IMR-90 (cell line): ENCODE measurements at regions not wholly inside any gene's neighbourhood (a gene's known extent, or its start where the extent isn't known, plus 50 kb on each side); places are given as distances from the start of the nearest gene placed in this dataset.

ENCODE experiments used
- ATAC-seq: fragments of 200-7000 bp; cut with Tn5 transposase; 2 replicates; pipeline ENCODE4 v1.9.1; 2020; ENCODE audit warnings: low read depth, mild to moderate bottlenecking, moderate library complexity
- BruUV-seq: library from RNA; stranded (reverse); fragments of 400-500 nt; replicated peaks from 2 replicates; lab custom pipeline; 2021; lab: Mats Ljungman, UMichigan
- CTCF ChIA-PET: fragments of 300-600 bp; formaldehyde crosslinking; extraction: SDS; loops from one replicate; lab custom pipeline; 2021; ENCODE audit warnings: antibody characterized with exemption; lab: Yijun Ruan, JAX
- POLR2A ChIA-PET: fragments of 300-600 bp; sonication (Branson Sonifier 250); formaldehyde crosslinking; loops from one replicate; lab custom pipeline; 2022; ENCODE audit warnings: antibody characterized with exemption; ENCODE audit not compliant: unreplicated experiment; lab: Charles Lee
- DNase-seq: peaks from one replicate; pipeline ENCODE4 v3.0.0; 2013
- H2AFZ ChIP-seq: replicated peaks from 2 replicates; pipeline ENCODE3; 2013; ENCODE audit warnings: low read length, mild to moderate bottlenecking; ENCODE audit not compliant: poor library complexity
- H2AK5ac ChIP-seq: 2 replicates; pipeline ENCODE4 v1.6.1; 2013; ENCODE audit warnings: low read depth, low read length, inconsistent platforms
- H2AK9ac ChIP-seq: replicated peaks from 2 replicates; pipeline ENCODE3; 2013; ENCODE audit warnings: mild to moderate bottlenecking, low read depth, low read length, moderate library complexity; ENCODE audit not compliant: poor library complexity
- H2BK120ac ChIP-seq: 2 replicates; pipeline ENCODE4 v1.6.1; 2013; ENCODE audit warnings: low read depth, low read length, inconsistent platforms
- H2BK15ac ChIP-seq: 3 replicates; pipeline ENCODE4 v1.6.1; 2013; ENCODE audit warnings: low read depth, low read length, inconsistent platforms
- H2BK20ac ChIP-seq: 2 replicates; pipeline ENCODE4 v1.6.1; 2013; ENCODE audit warnings: low read depth, mild to moderate bottlenecking, inconsistent platforms, low read length, moderate library complexity
- H2BK5ac ChIP-seq: 2 replicates; pipeline ENCODE4 v1.6.1; 2013; ENCODE audit warnings: mild to moderate bottlenecking, low read depth, low read length, inconsistent platforms; ENCODE audit not compliant: poor library complexity, severe bottlenecking
- H3K14ac ChIP-seq: replicated peaks from 2 replicates; pipeline ENCODE4 v1.6.1; 2013; ENCODE audit warnings: low read depth, low read length, inconsistent platforms
- H3K18ac ChIP-seq: 2 replicates; pipeline ENCODE4 v1.6.1; 2013; ENCODE audit warnings: low read depth, low read length, control low read depth
- H3K23ac ChIP-seq: 2 replicates; pipeline ENCODE4 v1.6.1; 2013; ENCODE audit warnings: low read depth, low read length, inconsistent platforms
- H3K27ac ChIP-seq: 2 replicates; pipeline ENCODE4 v1.5.1; 2013; ENCODE audit warnings: mild to moderate bottlenecking, control low read depth, low read length; ENCODE audit not compliant: insufficient read depth
- H3K27me3 ChIP-seq: 2 replicates; pipeline ENCODE4 v1.6.1; 2013; ENCODE audit warnings: low read length; ENCODE audit not compliant: control insufficient read depth, insufficient read depth
- H3K36me3 ChIP-seq: 2 replicates; pipeline ENCODE4 v1.6.1; 2013; ENCODE audit warnings: low read length, mixed read lengths; ENCODE audit not compliant: control insufficient read depth, insufficient read depth
- H3K4ac ChIP-seq: 2 replicates; pipeline ENCODE4 v1.6.1; 2013; ENCODE audit warnings: low read depth, low read length, inconsistent platforms
- H3K4me1 ChIP-seq: 2 replicates; pipeline ENCODE4 v1.6.1; 2013; ENCODE audit warnings: low read length, mixed read lengths; ENCODE audit not compliant: control insufficient read depth, insufficient read depth
- H3K4me2 ChIP-seq: 2 replicates; pipeline ENCODE4 v1.6.1; 2013; ENCODE audit warnings: low read depth, mild to moderate bottlenecking, control low read depth, low read length, moderate library complexity
- H3K4me3 ChIP-seq: 2 replicates; pipeline ENCODE4 v1.5.1; 2013; ENCODE audit warnings: low read depth, mild to moderate bottlenecking, control low read depth, low read length, moderate library complexity; ENCODE audit not compliant: insufficient read depth
- H3K56ac ChIP-seq: 2 replicates; pipeline ENCODE4 v1.6.1; 2013; ENCODE audit warnings: low read length, inconsistent platforms; ENCODE audit not compliant: insufficient read depth; ENCODE audit errors: extremely low read depth
- H3K79me1 ChIP-seq, 2 experiments: 2 replicates each; pipeline ENCODE4 v1.6.1; 2013; ENCODE audit warnings: low read length in 2 of 2, inconsistent platforms in 1 of 2, low read depth in 1 of 2
- H3K9ac ChIP-seq: 2 replicates; pipeline ENCODE4 v1.6.1; 2013; ENCODE audit warnings: low read depth, low read length, control low read depth
- H3K9me1 ChIP-seq: 2 replicates; pipeline ENCODE4 v1.6.1; 2013; ENCODE audit warnings: low read length, inconsistent platforms; ENCODE audit not compliant: insufficient read depth
- H3K9me3 ChIP-seq: 2 replicates; pipeline ENCODE4 v1.6.1; 2013; ENCODE audit warnings: low read length; ENCODE audit not compliant: control insufficient read depth, insufficient read depth
- H4K20me1 ChIP-seq: 2 replicates; pipeline ENCODE4 v1.6.1; 2013; ENCODE audit warnings: low read length, inconsistent platforms; ENCODE audit not compliant: insufficient read depth
- H4K5ac ChIP-seq: 2 replicates; pipeline ENCODE4 v1.6.1; 2013; ENCODE audit warnings: mild to moderate bottlenecking, low read depth, low read length, control low read depth
- H4K8ac ChIP-seq, 2 experiments: 2 replicates each; pipeline ENCODE4 v1.6.1; 2013; ENCODE audit warnings: low read depth in 2 of 2, low read length in 2 of 2, control low read depth in 1 of 2, inconsistent platforms in 1 of 2
- H4K91ac ChIP-seq: 2 replicates; pipeline ENCODE4 v1.6.1; 2013; ENCODE audit warnings: low read depth, low read length, inconsistent platforms; ENCODE audit not compliant: insufficient read depth
- CEBPB ChIP-seq: IDR thresholded peaks from 2 replicates; pipeline ENCODE4 v1.6.1; 2012; ENCODE audit warnings: low read depth, low read length, improper control_type of control experiment
- MXI1 ChIP-seq: IDR thresholded peaks from 2 replicates; pipeline ENCODE4 v1.6.1; 2012; ENCODE audit warnings: low read depth, mild to moderate bottlenecking, low read length, moderate library complexity, borderline replicate concordance
- NFE2L2 ChIP-seq: fragments of 150-350 bp; IDR thresholded peaks from 2 replicates; pipeline ENCODE4 v1.6.1; 2016; ENCODE audit warnings: low read depth, mild to moderate bottlenecking, low read length
- POLR2A ChIP-seq: IDR thresholded peaks from 2 replicates; pipeline ENCODE4 v1.6.1; 2012; ENCODE audit warnings: mild to moderate bottlenecking, low read depth, low read length
- RAD21 ChIP-seq: IDR thresholded peaks from 2 replicates; pipeline ENCODE4 v1.6.1; 2012; ENCODE audit warnings: low read length, improper control_type of control experiment
- RFX5 ChIP-seq: IDR thresholded peaks from 2 replicates; pipeline ENCODE4 v1.8.0; 2012; ENCODE audit warnings: low read depth, mild to moderate bottlenecking, low read length, moderate library complexity
- SMC3 ChIP-seq: fragments of 150-350 bp; IDR thresholded peaks from 2 replicates; pipeline ENCODE4 v1.6.1; 2016; ENCODE audit warnings: low read depth, mild to moderate bottlenecking, antibody characterized with exemption, low read length, moderate library complexity
- WGBS, 2 experiments: methylation state at CpG; one replicate each; pipeline versions ENCODE4 v1.1.5 to v1.1.7; 2013; ENCODE audit warnings: missing lambda C conversion rate in 2 of 2; ENCODE audit not compliant: insufficient read length in 1 of 2; ENCODE audit errors: extremely low coverage in 2 of 2; 5-methylcytosine and 5-hydroxymethylcytosine counted together
- dilution Hi-C: fragments of 300-500 bp; cut with HindIII; formaldehyde crosslinking; loops from one replicate; pipeline ENCODE4 v1.14.3; 2018; ENCODE audit warnings: low sequenced_read_pairs; ENCODE audit not compliant: unreplicated experiment
- in situ Hi-C: fragments of 300-500 bp; cut with MboI; formaldehyde crosslinking; loops from 3 replicates; pipeline ENCODE4 v1.14.3; 2019; ENCODE audit warnings: low sequenced_read_pairs, inconsistent platforms, mixed read lengths
- intact Hi-C: fragments of 100-400 bp; cut with micrococcal nuclease; formaldehyde crosslinking; loops from 2 replicates; pipeline ENCODE4 v1.10.0; 2022
- TF ChIP-seq, protein P1 (sequence below): conservative IDR thresholded peaks from 2 replicates; pipeline ENCODE4 v1.5.1; 2012; ENCODE audit warnings: mild to moderate bottlenecking, low read depth, low read length, improper control_type of control experiment
- TF ChIP-seq, protein P2 (sequence below): fragments of 150-350 bp; IDR thresholded peaks from 2 replicates; pipeline ENCODE4 v1.6.1; 2016; ENCODE audit warnings: low read depth, mild to moderate bottlenecking, low read length, moderate library complexity, borderline replicate concordance
- TF ChIP-seq, protein P3 (sequence below): fragments of 150-350 bp; IDR thresholded peaks from 2 replicates; pipeline ENCODE4 v1.6.1; 2017; ENCODE audit warnings: mild to moderate bottlenecking, antibody characterized with exemption, low read length, low read depth

GRCh38 chr6:37078814-37079213, 73.4 kb downstream of the FGD2 start:
- H3K27ac ChIP-seq: no peak overlapping the region
- no peak overlapping the region for H3K9ac ChIP-seq
- peak overlapping the region; percentile 65; the same call in 1 of the 2 replicates for H2BK20ac ChIP-seq
- no peak overlapping the region for H4K91ac ChIP-seq
- peaks cover 7% of the 10 kb centered on the region for H3K9me1 ChIP-seq
- H2AFZ ChIP-seq: no peak overlapping the region
- no peak overlapping the region for H3K56ac ChIP-seq
- no peaks in the 10 kb centered on the region for H3K36me3 ChIP-seq
- H3K9me3 ChIP-seq: no peaks in the 10 kb centered on the region
- no peak overlapping the region for H3K4me2 ChIP-seq
- BruUV-seq: no TSS peak
- WGBS, 2 experiments: no CpG with 5 or more reads among the region's 2 CpGs
- no peaks in the 10 kb centered on the region for H4K20me1 ChIP-seq
- H3K23ac ChIP-seq: no peak overlapping the region
- ChIA-PET POLR2A (interaction anchor here (0.5 kb wide), 1 partner anchor 13 kb away, joined by 5 read pairs; no protein-coding TSS in a partner anchor), CTCF (no interaction called here)
- H3K14ac ChIP-seq: 0 out of 2 replicates have a peak overlapping the region, but pooled peaks have one; percentile 2
- DNase-seq (no peak), ATAC-seq (no peak)
- dilution Hi-C loops (no loop called here), intact Hi-C loops (loop anchor here (1.0 kb wide), 2 partner anchors 23 to 65 kb away; no protein-coding TSS in a partner anchor), in situ Hi-C loops (no loop called here)
- no peak overlapping the region for H2BK5ac ChIP-seq
- H4K5ac ChIP-seq: peak overlapping the region; percentile 23; the same call in 1 of the 2 replicates
- no peak overlapping the region for H4K8ac ChIP-seq
- H2AK5ac ChIP-seq: peak overlapping the region; percentile 10; the same call in 1 of the 2 replicates
- TF ChIP-seq POLR2A (no peak), RAD21 (no peak), RFX5 (no peak), NFE2L2 (no peak), CEBPB (no peak), SMC3 (no peak), MXI1 (no peak)
- TF ChIP-seq, protein P1, sequence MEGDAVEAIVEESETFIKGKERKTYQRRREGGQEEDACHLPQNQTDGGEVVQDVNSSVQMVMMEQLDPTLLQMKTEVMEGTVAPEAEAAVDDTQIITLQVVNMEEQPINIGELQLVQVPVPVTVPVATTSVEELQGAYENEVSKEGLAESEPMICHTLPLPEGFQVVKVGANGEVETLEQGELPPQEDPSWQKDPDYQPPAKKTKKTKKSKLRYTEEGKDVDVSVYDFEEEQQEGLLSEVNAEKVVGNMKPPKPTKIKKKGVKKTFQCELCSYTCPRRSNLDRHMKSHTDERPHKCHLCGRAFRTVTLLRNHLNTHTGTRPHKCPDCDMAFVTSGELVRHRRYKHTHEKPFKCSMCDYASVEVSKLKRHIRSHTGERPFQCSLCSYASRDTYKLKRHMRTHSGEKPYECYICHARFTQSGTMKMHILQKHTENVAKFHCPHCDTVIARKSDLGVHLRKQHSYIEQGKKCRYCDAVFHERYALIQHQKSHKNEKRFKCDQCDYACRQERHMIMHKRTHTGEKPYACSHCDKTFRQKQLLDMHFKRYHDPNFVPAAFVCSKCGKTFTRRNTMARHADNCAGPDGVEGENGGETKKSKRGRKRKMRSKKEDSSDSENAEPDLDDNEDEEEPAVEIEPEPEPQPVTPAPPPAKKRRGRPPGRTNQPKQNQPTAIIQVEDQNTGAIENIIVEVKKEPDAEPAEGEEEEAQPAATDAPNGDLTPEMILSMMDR: no peak
- TF ChIP-seq, protein P2, sequence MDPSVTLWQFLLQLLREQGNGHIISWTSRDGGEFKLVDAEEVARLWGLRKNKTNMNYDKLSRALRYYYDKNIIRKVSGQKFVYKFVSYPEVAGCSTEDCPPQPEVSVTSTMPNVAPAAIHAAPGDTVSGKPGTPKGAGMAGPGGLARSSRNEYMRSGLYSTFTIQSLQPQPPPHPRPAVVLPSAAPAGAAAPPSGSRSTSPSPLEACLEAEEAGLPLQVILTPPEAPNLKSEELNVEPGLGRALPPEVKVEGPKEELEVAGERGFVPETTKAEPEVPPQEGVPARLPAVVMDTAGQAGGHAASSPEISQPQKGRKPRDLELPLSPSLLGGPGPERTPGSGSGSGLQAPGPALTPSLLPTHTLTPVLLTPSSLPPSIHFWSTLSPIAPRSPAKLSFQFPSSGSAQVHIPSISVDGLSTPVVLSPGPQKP: no peak
- TF ChIP-seq, protein P3, sequence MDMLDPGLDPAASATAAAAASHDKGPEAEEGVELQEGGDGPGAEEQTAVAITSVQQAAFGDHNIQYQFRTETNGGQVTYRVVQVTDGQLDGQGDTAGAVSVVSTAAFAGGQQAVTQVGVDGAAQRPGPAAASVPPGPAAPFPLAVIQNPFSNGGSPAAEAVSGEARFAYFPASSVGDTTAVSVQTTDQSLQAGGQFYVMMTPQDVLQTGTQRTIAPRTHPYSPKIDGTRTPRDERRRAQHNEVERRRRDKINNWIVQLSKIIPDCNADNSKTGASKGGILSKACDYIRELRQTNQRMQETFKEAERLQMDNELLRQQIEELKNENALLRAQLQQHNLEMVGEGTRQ: no peak
- no peak overlapping the region for H2AK9ac ChIP-seq
- peak overlapping the region; percentile 12 for H2BK120ac ChIP-seq
- H3K4me1 ChIP-seq: peaks cover 15% of the 10 kb centered on the region
- H3K4me3 ChIP-seq: no peak overlapping the region
- no peak overlapping the region for H2BK15ac ChIP-seq
- H3K27me3 ChIP-seq: no peaks in the 10 kb centered on the region
- H3K4ac ChIP-seq: peak overlapping the region; percentile 1; the same call in 1 of the 2 replicates
- H3K79me1 ChIP-seq: no peaks in the 10 kb centered on the region
- 0 out of 2 replicates have a peak overlapping the region, but pooled peaks have one; percentile 38 for H3K18ac ChIP-seq
